A549 (cell line): ENCODE measurements at regions not wholly inside any gene's neighbourhood (a gene's known extent, or its start where the extent isn't known, plus 50 kb on each side); places are given as distances from the start of the nearest gene placed in this dataset.

ENCODE experiments used
- ATAC-seq, 2 experiments: fragments of 200-7000 bp in 1 of 2; fragments of >200 bp in 1 of 2; cut with Nextera tagmentation in 1 of 2; cut with Tn5 transposase in 1 of 2; 3 replicates each; pipeline versions ENCODE4 v1.8.0 to v1.9.1; 2018 to 2020; ENCODE audit warnings: mild to moderate bottlenecking in 1 of 2, moderate library complexity in 1 of 2
- CTCF ChIA-PET: fragments of 300-600 bp; sonication (Branson Sonifier 250); formaldehyde crosslinking; extraction: SDS; loops from one replicate; lab custom pipeline; 2021; ENCODE audit warnings: antibody characterized with exemption, inconsistent platforms; lab: Yijun Ruan, JAX
- POLR2A ChIA-PET: fragments of 350-600 bp; formaldehyde crosslinking; extraction: SDS; loops from one replicate; lab custom pipeline; 2021; ENCODE audit warnings: antibody characterized with exemption, inconsistent platforms; lab: Yijun Ruan, JAX
- DNase-seq, 2 experiments: peaks; one replicate each; pipeline versions ENCODE4 v3.0.0 to v3.0.0-alpha.2; 2011 to 2016; ENCODE audit warnings: low read depth in 1 of 2, low spot score in 1 of 2
- FAIRE-seq: peaks from 2 replicates; lab custom pipeline; 2011; peaks lifted over from hg19 to GRCh38; lab: Jason Lieb, UNC
- H3K27ac ChIP-seq, 2 experiments: fragments of >200 bp; sonication (Bioruptor Twin); formaldehyde crosslinking; 3 replicates each; pipeline ENCODE4 v1.5.1; 2016 to 2017
- H3K4me1 ChIP-seq: fragments of >200 bp; sonication (Bioruptor Twin); formaldehyde crosslinking; 3 replicates; pipeline ENCODE4 v1.6.1; 2016
- H3K4me2 ChIP-seq: fragments of >200 bp; sonication (Bioruptor Twin); formaldehyde crosslinking; 3 replicates; pipeline ENCODE4 v1.6.1; 2016
- H3K4me3 ChIP-seq: fragments of >200 bp; sonication (Bioruptor Twin); formaldehyde crosslinking; 3 replicates; pipeline ENCODE4 v1.5.1; 2016
- H3K9me3 ChIP-seq: fragments of >200 bp; sonication (Bioruptor Twin); formaldehyde crosslinking; 3 replicates; pipeline ENCODE4 v1.6.1; 2016
- BCL3 ChIP-seq: fragments of >200 bp; sonication (Bioruptor Twin); formaldehyde crosslinking; IDR thresholded peaks from 3 replicates; pipeline ENCODE4 v1.6.1; 2016
- CEBPB ChIP-seq, 2 experiments: fragments of >200 bp in 1 of 2; sonication (Bioruptor Twin) in 1 of 2; formaldehyde crosslinking in 1 of 2; IDR thresholded peaks; 2 replicates each; pipeline ENCODE4 v1.6.1; 2012 to 2016
- CTCF ChIP-seq: fragments of >200 bp; sonication (Bioruptor Twin); formaldehyde crosslinking; IDR thresholded peaks from 3 replicates; pipeline ENCODE4 v1.5.1; 2016
- ELK1 ChIP-seq: fragments of 150-350 bp; IDR thresholded peaks from 2 replicates; pipeline ENCODE4 v1.6.1; 2014; ENCODE audit warnings: low read depth, mild to moderate bottlenecking, low read length
- EP300 ChIP-seq, 2 experiments: fragments of >200 bp; sonication (Bioruptor Twin); formaldehyde crosslinking; IDR thresholded peaks; 2 replicates in 1 of 2; 3 replicates in 1 of 2; pipeline ENCODE4 v1.6.1; 2016 to 2017
- ESRRA ChIP-seq: fragments of 150-350 bp; IDR thresholded peaks from 2 replicates; pipeline ENCODE4 v1.6.1; 2014; ENCODE audit warnings: mild to moderate bottlenecking, low read length, borderline replicate concordance
- HOXA7 ChIP-seq: fragments of 250-450 bp; sonication (Bioruptor Pico); IDR thresholded peaks from 2 replicates; pipeline ENCODE4 v1.5.0; 2020; ENCODE audit warnings: mild to moderate bottlenecking, moderate library complexity
- HOXB5 ChIP-seq: fragments of 250-450 bp; sonication (Bioruptor Pico); IDR thresholded peaks from 2 replicates; pipeline ENCODE4 v1.5.0; 2020; ENCODE audit warnings: mild to moderate bottlenecking, moderate library complexity
- KDM1A ChIP-seq: fragments of 200-600 bp; sonication (generic); IDR thresholded peaks from 2 replicates; pipeline ENCODE4 v1.6.1; 2016; ENCODE audit warnings: low read depth, mild to moderate bottlenecking
- MAZ ChIP-seq: fragments of 150-350 bp; IDR thresholded peaks from 2 replicates; pipeline ENCODE4 v1.6.1; 2014; ENCODE audit warnings: antibody characterized with exemption, low read depth, low read length, borderline replicate concordance
- MYC ChIP-seq: IDR thresholded peaks from 2 replicates; pipeline ENCODE4 v1.6.1; 2012; ENCODE audit warnings: mild to moderate bottlenecking, inconsistent platforms, low read length, improper control_type of control experiment, borderline replicate concordance
- NFE2L2 ChIP-seq: fragments of 150-350 bp; conservative IDR thresholded peaks from 2 replicates; pipeline ENCODE4 v1.6.1; 2014; ENCODE audit warnings: low read length
- NPAS2 ChIP-seq: fragments of 250-450 bp; sonication (Bioruptor Pico); IDR thresholded peaks from 2 replicates; pipeline ENCODE4 v1.8.0; 2022; ENCODE audit warnings: mild to moderate bottlenecking, moderate library complexity, borderline replicate concordance
- POLR2A ChIP-seq: IDR thresholded peaks from 2 replicates; pipeline ENCODE4 v1.6.1; 2012; ENCODE audit warnings: mild to moderate bottlenecking, low read length
- POLR2AphosphoS2 ChIP-seq: conservative IDR thresholded peaks from 2 replicates; pipeline ENCODE4 v1.6.1; 2012; ENCODE audit warnings: low read length, improper control_type of control experiment, inconsistent platforms
- RAD21 ChIP-seq, 2 experiments: fragments of >200 bp in 1 of 2; sonication (Bioruptor Twin) in 1 of 2; formaldehyde crosslinking in 1 of 2; IDR thresholded peaks in 1 of 2; conservative IDR thresholded peaks in 1 of 2; 2 replicates in 1 of 2; 3 replicates in 1 of 2; pipeline ENCODE4 v1.6.1; 2012 to 2018; ENCODE audit warnings: inconsistent platforms in 1 of 2
- RCOR1 ChIP-seq: fragments of 150-350 bp; IDR thresholded peaks from 2 replicates; pipeline ENCODE4 v1.6.1; 2014; ENCODE audit warnings: antibody characterized with exemption, low read length, low read depth
- RFX5 ChIP-seq: fragments of 450-650 bp; IDR thresholded peaks from 2 replicates; pipeline ENCODE4 v1.7.1; 2014; ENCODE audit warnings: antibody characterized with exemption, mild to moderate bottlenecking, moderate library complexity
- TP53 ChIP-seq: fragments of 250-450 bp; sonication (Bioruptor Pico); IDR thresholded peaks from 2 replicates; pipeline ENCODE4 v1.5.0; 2021; ENCODE audit warnings: mild to moderate bottlenecking, moderate library complexity
- ZC3H11A ChIP-seq: fragments of 450-650 bp; IDR thresholded peaks from 2 replicates; pipeline ENCODE4 v1.6.1; 2014; ENCODE audit warnings: antibody characterized with exemption, mild to moderate bottlenecking
- ZFP36 ChIP-seq: fragments of 450-650 bp; IDR thresholded peaks from 2 replicates; pipeline ENCODE4 v1.6.1; 2014; ENCODE audit warnings: borderline replicate concordance; ENCODE audit not compliant: partially characterized antibody
- ZNF302 ChIP-seq: fragments of 250-450 bp; sonication (Bioruptor Pico); IDR thresholded peaks from 2 replicates; pipeline ENCODE4 v1.9.0; 2021; ENCODE audit warnings: inconsistent platforms, mild to moderate bottlenecking, moderate library complexity
- ZSCAN20 ChIP-seq: fragments of 250-450 bp; sonication (Bioruptor Pico); IDR thresholded peaks from 2 replicates; pipeline ENCODE4 v1.8.0; 2022; ENCODE audit warnings: mild to moderate bottlenecking, moderate library complexity
- WGBS: methylation state at CpG from one replicate; pipeline ENCODE4 v1.1.6; 2017; ENCODE audit errors: missing lambda C conversion rate; 5-methylcytosine and 5-hydroxymethylcytosine counted together
- TF ChIP-seq, protein P1 (sequence below): IDR thresholded peaks from 2 replicates; pipeline ENCODE4 v1.6.1; 2012
- TF ChIP-seq, protein P2 (sequence below): fragments of 450-650 bp; IDR thresholded peaks from 2 replicates; pipeline ENCODE4 v1.6.1; 2014; ENCODE audit warnings: antibody characterized with exemption
- TF ChIP-seq, protein P3 (sequence below): fragments of 250-450 bp; sonication (Bioruptor Pico); IDR thresholded peaks from 2 replicates; pipeline ENCODE4 v1.5.0; 2020; ENCODE audit warnings: low read depth, mild to moderate bottlenecking, moderate library complexity

DNA sequence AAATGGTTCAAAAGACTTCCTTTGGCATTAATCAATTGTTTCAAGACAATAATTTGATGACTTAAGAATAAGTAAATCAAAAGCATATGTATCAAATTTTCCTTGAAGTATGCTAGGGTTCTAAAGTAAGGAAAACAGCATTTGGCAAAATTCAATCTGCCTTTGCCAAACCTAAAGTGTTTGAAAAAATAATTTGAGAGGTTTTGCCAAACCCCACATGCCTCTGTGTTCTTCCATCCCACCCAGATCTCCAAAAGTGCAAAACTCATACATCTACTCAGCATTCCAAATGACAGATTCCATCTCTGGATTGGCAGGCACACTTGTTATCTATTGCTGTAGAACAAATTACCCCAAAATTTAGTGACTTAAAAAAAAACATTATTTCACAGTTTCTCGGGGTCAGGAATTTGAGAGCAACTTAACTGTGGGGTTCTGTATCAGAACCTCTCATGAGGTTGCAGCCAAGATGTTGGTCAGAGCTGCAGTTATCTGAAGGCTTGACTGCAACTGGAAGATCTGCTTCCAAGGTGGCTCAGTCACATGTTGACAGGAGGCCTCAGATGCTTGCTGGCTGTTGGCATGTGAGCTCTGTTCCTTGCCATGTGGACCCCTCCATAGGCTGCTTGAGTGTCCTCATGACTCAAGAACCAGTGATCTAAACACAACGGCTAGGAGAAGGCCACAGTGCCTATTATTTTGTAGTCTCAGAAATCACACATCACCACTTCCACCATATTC is 100.6 kb upstream of the ARHGAP42 start:
- ATAC-seq (no peak), DNase-seq (no peak), FAIRE-seq (no peak)
- H3K9me3 ChIP-seq: no peaks in the 10 kb centered on the region
- H3K4me2 ChIP-seq: no peak overlapping the region
- CTCF ChIA-PET: no interaction called here
- H3K4me1 ChIP-seq: no peaks in the 10 kb centered on the region
- 16% methylated on average over 2 of the region's 2 CpGs for WGBS
- H3K27ac ChIP-seq: no peak overlapping the region
- TF ChIP-seq ZC3H11A: no peak
- no peak for TF ChIP-seq POLR2AphosphoS2
- TF ChIP-seq, protein P1, sequence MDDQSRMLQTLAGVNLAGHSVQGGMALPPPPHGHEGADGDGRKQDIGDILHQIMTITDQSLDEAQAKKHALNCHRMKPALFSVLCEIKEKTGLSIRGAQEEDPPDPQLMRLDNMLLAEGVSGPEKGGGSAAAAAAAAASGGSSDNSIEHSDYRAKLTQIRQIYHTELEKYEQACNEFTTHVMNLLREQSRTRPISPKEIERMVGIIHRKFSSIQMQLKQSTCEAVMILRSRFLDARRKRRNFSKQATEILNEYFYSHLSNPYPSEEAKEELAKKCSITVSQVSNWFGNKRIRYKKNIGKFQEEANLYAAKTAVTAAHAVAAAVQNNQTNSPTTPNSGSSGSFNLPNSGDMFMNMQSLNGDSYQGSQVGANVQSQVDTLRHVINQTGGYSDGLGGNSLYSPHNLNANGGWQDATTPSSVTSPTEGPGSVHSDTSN: no peak
- no peak for TF ChIP-seq KDM1A
- TF ChIP-seq ZFP36: no peak
- no peak for TF ChIP-seq ESRRA
- TF ChIP-seq NFE2L2: no peak
- no peak for TF ChIP-seq ZNF302 (CRISPR knock-in tag)
- TF ChIP-seq POLR2A: no peak
- no peak for TF ChIP-seq MAZ
- no peak for TF ChIP-seq ZSCAN20 (CRISPR knock-in tag)
- no peak for TF ChIP-seq BCL3
- no peak for TF ChIP-seq CEBPB (IDR thresholded peaks at IDR 0.05)
- no peak for TF ChIP-seq HOXA7 (CRISPR knock-in tag)
- TF ChIP-seq ELK1: no peak
- no peak for TF ChIP-seq EP300 (IDR thresholded peaks at IDR 0.05)
- TF ChIP-seq, protein P2, sequence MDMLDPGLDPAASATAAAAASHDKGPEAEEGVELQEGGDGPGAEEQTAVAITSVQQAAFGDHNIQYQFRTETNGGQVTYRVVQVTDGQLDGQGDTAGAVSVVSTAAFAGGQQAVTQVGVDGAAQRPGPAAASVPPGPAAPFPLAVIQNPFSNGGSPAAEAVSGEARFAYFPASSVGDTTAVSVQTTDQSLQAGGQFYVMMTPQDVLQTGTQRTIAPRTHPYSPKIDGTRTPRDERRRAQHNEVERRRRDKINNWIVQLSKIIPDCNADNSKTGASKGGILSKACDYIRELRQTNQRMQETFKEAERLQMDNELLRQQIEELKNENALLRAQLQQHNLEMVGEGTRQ: no peak
- TF ChIP-seq RAD21 (conservative IDR thresholded peaks at IDR 0.05 in 1 of 2, IDR thresholded peaks at IDR 0.05 in 1 of 2): no peak
- TF ChIP-seq TP53 (CRISPR knock-in tag): no peak
- TF ChIP-seq CTCF: no peak
- no peak overlapping the region for H3K4me3 ChIP-seq
- POLR2A ChIA-PET: no interaction called here

DNA sequence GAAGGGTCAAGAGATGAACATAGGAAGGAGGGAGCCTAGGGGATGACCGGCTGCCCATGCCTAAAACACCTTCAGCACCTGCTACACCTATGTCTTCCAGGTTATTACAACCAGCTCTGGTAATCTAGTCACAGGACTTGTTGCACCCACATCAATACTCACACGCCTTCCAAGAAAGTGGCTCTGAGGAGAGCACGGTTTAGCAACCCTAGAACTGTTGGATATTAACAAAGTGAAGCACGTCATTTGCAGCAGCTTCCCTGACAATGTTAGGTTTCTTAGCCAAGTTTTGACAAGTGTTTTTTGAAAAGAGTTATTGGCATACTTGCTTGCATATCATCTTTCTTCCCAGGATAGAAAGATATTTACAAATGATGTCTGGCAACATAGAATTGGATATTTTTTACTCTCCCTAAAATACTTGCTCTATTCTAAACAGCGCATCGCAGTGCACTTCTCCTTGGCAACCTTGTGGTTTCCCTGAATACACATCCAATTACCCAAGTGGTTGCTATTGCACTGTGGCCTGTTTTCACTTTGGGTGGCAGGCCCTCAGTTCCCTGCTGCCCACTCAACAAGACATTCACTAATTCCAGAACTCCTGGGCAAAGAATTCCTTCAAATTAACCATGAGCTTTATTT is 94.3 kb upstream of the ARHGAP42 start:
- FAIRE-seq (no peak), ATAC-seq (no peak), DNase-seq (no peak)
- H3K4me1 ChIP-seq: no peaks in the 10 kb centered on the region
- POLR2A ChIA-PET: no interaction called here
- TF ChIP-seq RFX5 (no peak), RAD21 (conservative IDR thresholded peaks at IDR 0.05 in 1 of 2, IDR thresholded peaks at IDR 0.05 in 1 of 2) (no peak), MYC (no peak), RCOR1 (no peak), ZFP36 (no peak), HOXB5 (no peak), NPAS2 (no peak), CEBPB (IDR thresholded peaks at IDR 0.05) (no peak)
- TF ChIP-seq, protein P3, sequence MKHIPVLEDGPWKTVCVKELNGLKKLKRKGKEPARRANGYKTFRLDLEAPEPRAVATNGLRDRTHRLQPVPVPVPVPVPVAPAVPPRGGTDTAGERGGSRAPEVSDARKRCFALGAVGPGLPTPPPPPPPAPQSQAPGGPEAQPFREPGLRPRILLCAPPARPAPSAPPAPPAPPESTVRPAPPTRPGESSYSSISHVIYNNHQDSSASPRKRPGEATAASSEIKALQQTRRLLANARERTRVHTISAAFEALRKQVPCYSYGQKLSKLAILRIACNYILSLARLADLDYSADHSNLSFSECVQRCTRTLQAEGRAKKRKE: no peak
- TF ChIP-seq, protein P1: no peak
- no peak overlapping the region for H3K4me2 ChIP-seq
- H3K27ac ChIP-seq: no peak overlapping the region
- H3K4me3 ChIP-seq: no peak overlapping the region
- 55% methylated on average over 6 of the region's 6 CpGs for WGBS
- CTCF ChIA-PET: interaction anchor here (0.6 kb wide), 1 partner anchor 25 kb away, joined by 3 read pairs; no protein-coding TSS in a partner anchor
- H3K9me3 ChIP-seq: no peaks in the 10 kb centered on the region
